Cardiac fibroblast (primary cell): ENCODE measurements at regions not wholly inside any gene's neighbourhood (a gene's known extent, or its start where the extent isn't known, plus 50 kb on each side); places are given as distances from the start of the nearest gene placed in this dataset.

Experiments used
- DNase-seq, 2 donors: peaks; one replicate each; pipeline versions ENCODE4 v3.0.0 to v3.0.0-alpha.2; 2010; ENCODE audit warnings: low read depth in 2 of 2
- H3K4me3 ChIP-seq, 2 donors: replicated peaks in 1 of 2; 1 replicate in 1 of 2; 2 replicates in 1 of 2; pipeline ENCODE4 v1.5.1; 2011; ENCODE audit warnings: low read depth in 2 of 2, low read length in 2 of 2, mild to moderate bottlenecking in 2 of 2, moderate library complexity in 1 of 2
- TF ChIP-seq, protein P1 (sequence below): IDR thresholded peaks from one replicate; pipeline ENCODE4 v1.5.1; 2011; ENCODE audit warnings: low read depth, mild to moderate bottlenecking, low read length, inconsistent platforms

GRCh38 chr13:79941752-79942151 lies 399.2 kb downstream of the SPRY2 start:
- DNase-seq, result no peak
- H3K4me3 ChIP-seq, result no peak overlapping the region
- TF ChIP-seq, protein P1, sequence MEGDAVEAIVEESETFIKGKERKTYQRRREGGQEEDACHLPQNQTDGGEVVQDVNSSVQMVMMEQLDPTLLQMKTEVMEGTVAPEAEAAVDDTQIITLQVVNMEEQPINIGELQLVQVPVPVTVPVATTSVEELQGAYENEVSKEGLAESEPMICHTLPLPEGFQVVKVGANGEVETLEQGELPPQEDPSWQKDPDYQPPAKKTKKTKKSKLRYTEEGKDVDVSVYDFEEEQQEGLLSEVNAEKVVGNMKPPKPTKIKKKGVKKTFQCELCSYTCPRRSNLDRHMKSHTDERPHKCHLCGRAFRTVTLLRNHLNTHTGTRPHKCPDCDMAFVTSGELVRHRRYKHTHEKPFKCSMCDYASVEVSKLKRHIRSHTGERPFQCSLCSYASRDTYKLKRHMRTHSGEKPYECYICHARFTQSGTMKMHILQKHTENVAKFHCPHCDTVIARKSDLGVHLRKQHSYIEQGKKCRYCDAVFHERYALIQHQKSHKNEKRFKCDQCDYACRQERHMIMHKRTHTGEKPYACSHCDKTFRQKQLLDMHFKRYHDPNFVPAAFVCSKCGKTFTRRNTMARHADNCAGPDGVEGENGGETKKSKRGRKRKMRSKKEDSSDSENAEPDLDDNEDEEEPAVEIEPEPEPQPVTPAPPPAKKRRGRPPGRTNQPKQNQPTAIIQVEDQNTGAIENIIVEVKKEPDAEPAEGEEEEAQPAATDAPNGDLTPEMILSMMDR, result no peak

DNA sequence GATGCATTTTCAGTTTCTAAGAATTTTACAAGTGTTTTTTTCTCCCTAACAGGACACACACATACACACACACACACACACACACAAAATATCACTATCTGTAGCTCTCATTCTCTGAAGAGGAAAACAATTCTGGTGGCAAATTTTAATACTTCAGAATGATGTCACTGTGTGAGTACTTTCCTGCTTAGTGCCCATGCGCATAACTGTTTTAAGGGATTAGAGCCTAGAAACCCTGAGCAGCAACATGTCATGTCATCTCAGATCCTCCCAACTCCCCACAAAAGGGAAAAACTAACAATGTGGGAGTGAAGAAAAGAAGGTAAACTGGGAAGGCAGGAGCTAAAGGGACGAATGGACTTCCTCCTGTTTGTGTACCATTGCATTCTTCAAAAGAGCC lies 401.2 kb downstream of the SPRY2 start:
- H3K4me3 ChIP-seq, result no peak overlapping the region
- no peak for DNase-seq
- TF ChIP-seq, protein P1, result no peak

DNA sequence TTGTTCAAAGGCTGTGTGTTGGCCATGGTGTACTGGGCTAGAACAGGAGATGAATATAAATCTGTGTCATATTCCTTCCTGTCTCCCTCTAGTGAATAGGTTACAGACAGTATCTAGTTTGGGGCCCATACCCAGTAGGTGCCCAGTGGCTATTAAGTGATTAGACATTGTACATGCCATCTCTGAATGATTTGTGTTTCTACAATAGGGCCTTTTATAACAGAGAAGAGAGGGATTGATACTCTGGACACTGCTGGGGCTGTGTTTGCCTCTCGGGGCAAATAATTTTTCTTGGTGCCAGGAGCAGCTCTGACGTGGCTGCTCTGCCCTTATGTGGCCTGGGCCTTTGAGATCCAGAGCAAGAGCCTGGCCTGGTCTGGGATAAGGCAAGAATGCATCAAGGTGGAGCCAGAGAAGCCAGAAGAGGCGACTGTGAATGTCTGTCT lies 403.1 kb downstream of the SPRY2 start:
- TF ChIP-seq, protein P1, result no peak
- peak in 1 of 2 donors; percentile 6 for DNase-seq
- H3K4me3 ChIP-seq, result no peak overlapping the region

- H3K4me3 ChIP-seq, result no peak overlapping the region
Observed at GRCh38 chr13:79937311-79937710, 403.6 kb downstream of the SPRY2 start.

GRCh38 chr13:79936368-79937136 lies 404.4 kb downstream of the SPRY2 start:
- TF ChIP-seq, protein P1, result no peak
- no peak overlapping the region for H3K4me3 ChIP-seq

More at GRCh38 chr13:79937311-79937710, 403.6 kb downstream of the SPRY2 start:
- TF ChIP-seq, protein P1, result no peak
- peak in 1 of 2 donors; percentile 25 for DNase-seq

GRCh38 chr13:79935121-79935520 lies 405.8 kb downstream of the SPRY2 start:
- DNase-seq, result no peak
- TF ChIP-seq, protein P1, result no peak
- H3K4me3 ChIP-seq, result no peak overlapping the region

More at GRCh38 chr13:79936368-79937136, 404.4 kb downstream of the SPRY2 start:
- peak; percentile 99 to 100 for DNase-seq
